Left lobe of liver (tissue), 2 donors: ENCODE measurements at regions not wholly inside any gene's neighbourhood (a gene's known extent, or its start where the extent isn't known, plus 50 kb on each side); places are given as distances from the start of the nearest gene placed in this dataset.
"Not testable (repeated sequence)": the region's sequence is repeated elsewhere in the genome, so short reads cannot be mapped to it uniquely, and the experiment has no call there.

Experiments used
- ATAC-seq: fragments of 200-7000 bp; cut with Tn5 transposase; one replicate; pipeline ENCODE4 v1.9.1; 2020; ENCODE audit warnings: mild to moderate bottlenecking, moderate library complexity
- DNase-seq: peaks from one replicate; pipeline ENCODE4 v3.0.0-alpha.2; 2020; ENCODE audit warnings: low spot score
- donor health status: DM: no; HTN: no; CAD: no; lungs with moderate emphysema.
- donor health status: DM: no; HTN: yes; CAD: no.

- ATAC-seq (peak; percentile 63), DNase-seq (no peak)
These were observed 52.7 kb upstream of the ZCCHC13 start for GRCh38 chrX:74251006-74251930.

- ATAC-seq (no peak), DNase-seq (no peak)
These were observed 53.4 kb upstream of the ZCCHC13 start for GRCh38 chrX:74250574-74250973.

GRCh38 chrX:74249963-74250362 lies 54.0 kb upstream of the ZCCHC13 start:
- DNase-seq: no peak
- ATAC-seq: no peak

GRCh38 chrX:74248889-74249288 lies 55.1 kb upstream of the ZCCHC13 start:
- ATAC-seq (peak; percentile 30), DNase-seq (no peak)

GRCh38 chrX:74246524-74246923 lies 57.5 kb upstream of the ZCCHC13 start:
- ATAC-seq: no peak
- no peak for DNase-seq

- ATAC-seq (no peak), DNase-seq (no peak)
These were observed 61.4 kb upstream of the ZCCHC13 start for GRCh38 chrX:74242484-74243138.

GRCh38 chrX:74242050-74242449 lies 61.9 kb upstream of the ZCCHC13 start:
- ATAC-seq (peak; percentile 32), DNase-seq (no peak)

GRCh38 chrX:74238771-74239170 lies 65.2 kb upstream of the ZCCHC13 start:
- DNase-seq (no peak), ATAC-seq (peak; percentile 96)

- no peak for DNase-seq
- ATAC-seq: no peak
These were observed 69.2 kb upstream of the ZCCHC13 start for GRCh38 chrX:74234818-74235217.

- no peak for DNase-seq
These were observed 71.1 kb upstream of the ZCCHC13 start for GRCh38 chrX:74232859-74233258.

GRCh38 chrX:74231625-74232024 lies 72.4 kb upstream of the ZCCHC13 start:
- no peak for ATAC-seq
- no peak for DNase-seq

More at GRCh38 chrX:74232859-74233258, 71.1 kb upstream of the ZCCHC13 start:
- no peak for ATAC-seq

GRCh38 chrX:74230094-74230493 lies 73.9 kb upstream of the ZCCHC13 start:
- no peak for ATAC-seq
- DNase-seq: no peak

- DNase-seq (no peak), ATAC-seq (no peak)
These were observed 78.9 kb upstream of the ZCCHC13 start for GRCh38 chrX:74225111-74225510.

GRCh38 chrX:74220277-74220676 lies 83.7 kb upstream of the ZCCHC13 start:
- DNase-seq (no peak), ATAC-seq (no peak)

- DNase-seq: no peak
These were observed 85.1 kb upstream of the ZCCHC13 start for GRCh38 chrX:74218895-74219294.

GRCh38 chrX:74216421-74216820 lies 87.6 kb upstream of the ZCCHC13 start:
- no peak for DNase-seq
- peak; percentile 37 for ATAC-seq

More at GRCh38 chrX:74218895-74219294, 85.1 kb upstream of the ZCCHC13 start:
- ATAC-seq: no peak

GRCh38 chrX:74211911-74212310 lies 92.1 kb upstream of the ZCCHC13 start:
- DNase-seq (no peak), ATAC-seq (no peak)

GRCh38 chrX:74207539-74207938 lies 96.4 kb upstream of the ZCCHC13 start:
- no peak for ATAC-seq
- no peak for DNase-seq

- DNase-seq (no peak), ATAC-seq (peak; percentile 12)
These were observed 108.4 kb upstream of the ZCCHC13 start for GRCh38 chrX:74195605-74196004.

- ATAC-seq (no peak), DNase-seq (no peak)
These were observed 108.9 kb upstream of the ZCCHC13 start for GRCh38 chrX:74195120-74195519.

GRCh38 chrX:74187211-74187610 lies 116.8 kb upstream of the ZCCHC13 start:
- DNase-seq (no peak), ATAC-seq (no peak)

- not testable (repeated sequence) for DNase-seq, ATAC-seq
These were observed 120.9 kb upstream of the ZCCHC13 start for GRCh38 chrX:74183047-74183446.
